MM.1S (cell line): ENCODE measurements at regions not wholly inside any gene's neighbourhood (a gene's known extent, or its start where the extent isn't known, plus 50 kb on each side); places are given as distances from the start of the nearest gene placed in this dataset.
"Not testable (repeated sequence)": the region's sequence is repeated elsewhere in the genome, so short reads cannot be mapped to it uniquely, and the experiment has no call there.

Source experiments
- DNase-seq: peaks from one replicate; pipeline ENCODE4 v3.0.0-alpha.2; 2015
- H2AFZ ChIP-seq: fragments of 300-600 bp; sonication (generic); 2 replicates; pipeline ENCODE4 v1.6.0; 2016; ENCODE audit warnings: antibody characterized with exemption, low read length
- H3F3A ChIP-seq: fragments of 300-600 bp; sonication (generic); 2 replicates; pipeline ENCODE4 v1.6.1; 2016; ENCODE audit warnings: mild to moderate bottlenecking, antibody characterized with exemption, low read length, moderate library complexity, mixed read lengths; ENCODE audit not compliant: insufficient read depth
- H3K27ac ChIP-seq: fragments of 300-600 bp; sonication (generic); 2 replicates; pipeline ENCODE4 v1.5.1; 2016; ENCODE audit warnings: mild to moderate bottlenecking, low read length
- H3K27me3 ChIP-seq: fragments of 300-600 bp; sonication (generic); replicated peaks from 2 replicates; pipeline ENCODE4 v1.6.0; 2016; ENCODE audit warnings: low read length; ENCODE audit not compliant: insufficient read depth
- H3K36me3 ChIP-seq: fragments of 300-600 bp; sonication (generic); replicated peaks from 2 replicates; pipeline ENCODE4 v1.6.1; 2016; ENCODE audit warnings: mild to moderate bottlenecking, low read length, mixed read lengths; ENCODE audit not compliant: insufficient read depth
- H3K4me1 ChIP-seq: fragments of 300-600 bp; sonication (generic); 2 replicates; pipeline ENCODE4 v1.6.1; 2016; ENCODE audit warnings: low read length, mixed read lengths
- H3K4me2 ChIP-seq: fragments of 300-600 bp; sonication (generic); 2 replicates; pipeline ENCODE4 v1.6.0; 2016; ENCODE audit warnings: low read depth, low read length
- H3K4me3 ChIP-seq: fragments of 300-600 bp; sonication (generic); 2 replicates; pipeline ENCODE4 v1.5.1; 2016; ENCODE audit warnings: low read length, mixed read lengths
- H3K79me2 ChIP-seq: fragments of 300-600 bp; sonication (generic); 2 replicates; pipeline ENCODE4 v1.6.1; 2016; ENCODE audit warnings: mixed run types, low read length, mixed read lengths
- H3K9ac ChIP-seq: fragments of 300-600 bp; sonication (generic); 2 replicates; pipeline ENCODE4 v1.6.1; 2016; ENCODE audit warnings: low read length, mixed read lengths
- H3K9me2 ChIP-seq: fragments of 300-600 bp; sonication (generic); replicated peaks from 2 replicates; pipeline ENCODE4 v1.6.1; 2016; ENCODE audit warnings: mild to moderate bottlenecking, low read length, mixed read lengths; ENCODE audit not compliant: insufficient read depth
- H3K9me3 ChIP-seq: fragments of 300-600 bp; sonication (generic); replicated peaks from 2 replicates; pipeline ENCODE4 v1.6.1; 2016; ENCODE audit warnings: mild to moderate bottlenecking, low read length, mixed read lengths; ENCODE audit not compliant: insufficient read depth
- H4K20me1 ChIP-seq: fragments of 300-600 bp; sonication (generic); 2 replicates; pipeline ENCODE4 v1.6.1; 2016; ENCODE audit warnings: mild to moderate bottlenecking, low read length, moderate library complexity, mixed read lengths; ENCODE audit not compliant: insufficient read depth
- CTCF ChIP-seq: fragments of 300-600 bp; sonication (generic); IDR thresholded peaks from 2 replicates; pipeline ENCODE4 v1.5.1; 2016; ENCODE audit warnings: antibody characterized with exemption, low read length, mixed read lengths
- EZH2 ChIP-seq: fragments of 300-600 bp; sonication (generic); optimal IDR thresholded peaks from 2 replicates; pipeline ENCODE3; 2017; ENCODE audit warnings: low read depth, mild to moderate bottlenecking, antibody characterized with exemption, low read length, mixed read lengths
- EZH2phosphoT487 ChIP-seq: fragments of 300-600 bp; sonication (generic); IDR thresholded peaks from 2 replicates; pipeline ENCODE4 v1.6.1; 2018; ENCODE audit warnings: antibody characterized with exemption, low read length

- TF ChIP-seq EZH2 (no peak), EZH2phosphoT487 (no peak), CTCF (no peak)
- H3K9ac ChIP-seq, result no peak overlapping the region
- no peaks in the 10 kb centered on the region for H3K79me2 ChIP-seq
- no peak for DNase-seq
- no peak overlapping the region for H3K4me2 ChIP-seq
- no peak overlapping the region for H2AFZ ChIP-seq
- H3K9me2 ChIP-seq, result no peaks in the 10 kb centered on the region
- H3K27me3 ChIP-seq, result no peaks in the 10 kb centered on the region
- no peak overlapping the region for H3K4me3 ChIP-seq
- no peaks in the 10 kb centered on the region for H3K9me3 ChIP-seq
- H4K20me1 ChIP-seq, result no peaks in the 10 kb centered on the region
- no peak overlapping the region for H3K27ac ChIP-seq
- H3K4me1 ChIP-seq, result no peaks in the 10 kb centered on the region
- no peaks in the 10 kb centered on the region for H3K36me3 ChIP-seq
- no peaks in the 10 kb centered on the region for H3F3A ChIP-seq
These were observed 352.1 kb downstream of the MMUT start for GRCh38 chr6:49110916-49111315.

GRCh38 chr6:49097664-49098063, 365.4 kb downstream of the MMUT start:
- DNase-seq, H3K36me3 ChIP-seq, H3K9ac ChIP-seq, H3F3A ChIP-seq, H3K9me3 ChIP-seq, H3K4me2 ChIP-seq, H3K4me1 ChIP-seq, H3K79me2 ChIP-seq, H3K27me3 ChIP-seq, H4K20me1 ChIP-seq, H3K27ac ChIP-seq, H3K4me3 ChIP-seq, H2AFZ ChIP-seq, H3K9me2 ChIP-seq: not testable (repeated sequence)

- H3K9ac ChIP-seq, result no peak overlapping the region
- H3K9me3 ChIP-seq, result no peaks in the 10 kb centered on the region
- no peak overlapping the region for H2AFZ ChIP-seq
- DNase-seq, result no peak
- H3F3A ChIP-seq, result no peaks in the 10 kb centered on the region
- no peaks in the 10 kb centered on the region for H3K79me2 ChIP-seq
- no peak overlapping the region for H3K27ac ChIP-seq
- H3K4me2 ChIP-seq, result no peak overlapping the region
- H3K36me3 ChIP-seq, result no peaks in the 10 kb centered on the region
- TF ChIP-seq CTCF (no peak), EZH2phosphoT487 (no peak), EZH2 (no peak)
- H3K4me1 ChIP-seq, result no peaks in the 10 kb centered on the region
- no peaks in the 10 kb centered on the region for H3K9me2 ChIP-seq
- H4K20me1 ChIP-seq, result no peaks in the 10 kb centered on the region
- no peak overlapping the region for H3K4me3 ChIP-seq
- H3K27me3 ChIP-seq, result no peaks in the 10 kb centered on the region
These were observed 365.9 kb downstream of the MMUT start for GRCh38 chr6:49097116-49097515.

GRCh38 chr6:49088631-49089030, 374.4 kb downstream of the MMUT start:
- Histone ChIP-seq H3K36me3 (no peaks in the 10 kb centered on the region), H3K4me2 (no peak overlapping the region), H3K9me3 (no peaks in the 10 kb centered on the region), H3K27me3 (no peaks in the 10 kb centered on the region), H3K9me2 (no peaks in the 10 kb centered on the region), H3K9ac (no peak overlapping the region), H3K4me1 (no peaks in the 10 kb centered on the region), H3K79me2 (no peaks in the 10 kb centered on the region), H3K4me3 (no peak overlapping the region), H3K27ac (no peak overlapping the region), H3F3A (no peaks in the 10 kb centered on the region), H2AFZ (no peak overlapping the region), H4K20me1 (no peaks in the 10 kb centered on the region)
- DNase-seq, result no peak
- no peak for TF ChIP-seq EZH2phosphoT487
- TF ChIP-seq CTCF, result no peak
- TF ChIP-seq EZH2, result no peak
